SIG-M5 treated with dmso at 0.1 percent for 504 hours (cell line): ENCODE measurements at regions not wholly inside any gene's neighbourhood (a gene's known extent, or its start where the extent isn't known, plus 50 kb on each side); places are given as distances from the start of the nearest gene placed in this dataset.
"Not testable (repeated sequence)": the region's sequence is repeated elsewhere in the genome, so short reads cannot be mapped to it uniquely, and the experiment has no call there.

ENCODE experiments used
- DNase-seq: peaks from one replicate; lab custom pipeline; 2025; ENCODE audit not compliant: unreplicated experiment; lab: John Stamatoyannopoulos, UW

GRCh38 chr13:19123502-19123901 lies 58.1 kb downstream of the TUBA3C start:
- DNase-seq, result no peak

DNA sequence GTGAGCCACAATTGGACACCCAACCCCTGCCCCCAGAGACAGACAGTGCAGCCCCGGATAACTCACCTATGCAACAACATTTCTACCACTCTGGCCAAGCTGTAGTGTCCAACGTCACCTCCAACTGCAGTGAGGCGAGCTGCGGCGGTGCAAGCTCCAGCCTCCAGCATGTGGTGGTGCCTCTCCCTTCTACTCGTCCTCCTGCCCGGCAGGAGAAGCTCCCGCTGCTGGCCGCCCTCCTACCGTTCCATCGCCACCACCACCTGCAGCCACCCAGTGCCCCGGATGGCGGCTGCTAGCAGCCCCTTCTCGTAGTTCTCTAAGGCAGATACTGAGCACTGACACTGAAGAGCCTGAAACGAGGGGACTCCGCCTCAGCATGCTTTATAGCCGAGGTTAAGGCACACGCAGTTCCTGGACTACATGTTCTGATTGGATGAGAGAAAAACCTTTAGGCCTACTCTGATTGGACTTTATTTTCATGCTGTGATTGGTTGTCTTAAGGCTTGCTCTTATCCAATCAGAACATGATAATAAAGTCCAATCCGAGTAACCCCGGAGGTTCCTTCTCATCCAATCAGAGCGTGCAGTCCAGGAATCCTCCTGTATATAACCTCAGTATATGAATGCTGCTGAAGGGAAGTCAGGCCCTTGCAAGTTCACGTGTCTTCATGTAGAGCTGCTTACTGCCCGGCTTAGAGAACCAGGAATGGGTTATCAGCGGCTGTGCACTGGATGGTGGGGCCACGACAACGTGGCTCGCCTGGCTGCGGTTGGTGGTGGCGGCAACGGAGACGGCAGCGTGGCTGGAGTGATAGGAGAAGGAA lies 63.5 kb downstream of the TUBA3C start:
- no peak for DNase-seq

- not testable (repeated sequence) for DNase-seq
Measured at GRCh38 chr13:19109225-19109624, 72.4 kb downstream of the TUBA3C start.

DNA sequence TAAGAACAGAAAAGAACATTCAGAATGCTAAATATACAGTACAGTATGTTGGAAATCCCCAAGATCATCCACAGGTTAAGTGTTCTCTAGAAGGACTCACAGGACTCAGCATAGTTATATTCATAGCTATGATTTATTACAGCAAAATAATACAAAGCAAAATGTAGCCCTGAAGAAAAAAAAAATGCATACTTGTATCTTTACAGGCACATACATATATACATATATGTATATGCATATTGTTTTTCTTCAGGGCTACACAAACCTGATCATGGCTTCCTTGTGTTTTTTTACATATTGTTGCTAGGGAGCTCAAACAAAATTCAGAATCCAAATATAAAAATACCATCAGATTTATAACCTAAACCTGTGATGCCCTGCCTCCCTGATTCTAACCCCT lies 78.5 kb downstream of the TUBA3C start:
- no peak for DNase-seq

DNA sequence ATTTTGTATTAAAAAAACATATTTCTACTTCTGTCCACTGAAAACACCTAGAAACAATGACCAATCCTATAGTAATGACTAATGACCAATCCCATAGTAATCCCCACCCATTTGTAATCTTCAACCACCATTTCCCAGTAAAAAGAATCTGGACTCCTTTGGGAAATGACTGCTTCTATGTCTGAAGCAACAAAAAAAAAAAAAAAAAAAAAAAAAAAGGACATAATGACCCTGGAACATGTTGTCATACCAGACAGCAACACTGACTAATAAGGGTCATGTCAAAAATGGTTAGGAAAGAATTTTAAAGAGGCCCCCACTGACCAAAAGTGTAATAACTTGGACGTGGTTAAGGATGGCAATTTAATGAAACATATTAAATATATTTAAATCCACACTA lies 88.3 kb downstream of the TUBA3C start:
- no peak for DNase-seq

DNA sequence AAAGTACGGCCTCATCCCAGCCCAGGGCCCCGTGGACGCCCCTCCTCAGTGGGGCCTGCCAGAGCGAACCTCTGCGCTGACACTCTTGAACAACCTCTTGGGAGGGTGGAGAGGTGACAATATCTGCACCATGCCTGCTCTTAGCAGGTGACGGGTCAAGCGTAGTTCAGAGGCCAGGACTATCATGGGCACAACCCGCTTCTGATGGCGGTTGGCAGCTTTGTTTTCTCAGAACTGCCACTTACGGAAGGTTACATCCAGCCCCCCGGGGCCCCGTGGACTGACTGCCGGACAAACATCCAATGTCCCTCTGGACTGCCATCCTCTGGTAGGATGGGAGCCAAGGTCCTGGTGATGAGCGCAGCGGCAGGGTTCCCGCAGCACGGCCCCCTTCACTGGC lies 91.1 kb downstream of the TUBA3C start:
- DNase-seq, result no peak

DNA sequence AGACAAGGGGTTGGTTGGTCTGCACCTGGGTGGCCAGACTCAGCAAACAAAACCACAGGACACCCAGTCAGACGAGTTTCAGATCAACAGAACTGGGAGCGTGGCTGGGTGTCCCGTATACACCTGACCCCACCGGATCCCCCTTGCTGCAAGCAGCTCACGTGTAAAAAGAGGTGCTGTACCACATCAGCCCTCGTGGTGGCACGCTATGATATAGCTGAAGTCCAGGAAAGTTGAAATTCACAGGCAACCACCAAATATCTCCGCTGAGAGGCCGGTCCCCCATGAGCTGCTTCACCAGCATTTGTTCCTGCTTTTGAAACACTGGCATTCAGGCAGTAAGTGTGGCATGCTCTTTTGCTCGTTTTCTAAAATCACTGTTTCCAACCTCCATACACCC lies 92.3 kb downstream of the TUBA3C start:
- DNase-seq, result no peak

GRCh38 chr13:19088416-19088815 lies 93.2 kb downstream of the TUBA3C start:
- no peak for DNase-seq

GRCh38 chr13:19085876-19086275 lies 95.7 kb downstream of the TUBA3C start:
- no peak for DNase-seq

DNA sequence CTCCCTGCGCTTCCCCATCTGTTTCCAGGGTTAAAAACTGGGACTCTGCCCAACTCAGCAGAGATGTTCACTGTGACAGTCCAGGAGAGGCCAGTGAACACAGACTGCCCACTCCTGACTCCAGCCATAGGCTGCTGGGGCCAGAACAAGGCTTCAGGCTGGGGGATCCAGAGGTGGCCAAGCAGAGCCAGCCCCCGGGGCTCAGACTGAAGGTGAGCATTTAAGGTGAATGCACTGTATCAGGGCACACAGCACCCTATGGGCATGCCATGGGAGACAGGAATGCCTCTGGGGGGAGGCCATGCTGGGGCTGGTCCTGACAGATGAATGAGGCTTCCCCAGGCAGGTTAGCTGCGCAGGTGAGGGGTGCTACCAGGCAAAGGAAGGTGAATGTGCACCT lies 96.4 kb downstream of the TUBA3C start:
- DNase-seq, result no peak

- no peak for DNase-seq
Measured at GRCh38 chr13:19083340-19083739, 98.3 kb downstream of the TUBA3C start.

- no peak for DNase-seq
Measured at GRCh38 chr13:19075418-19075817, 106.2 kb downstream of the TUBA3C start.

- no peak for DNase-seq
Measured at GRCh38 chr13:19074519-19074918, 107.1 kb downstream of the TUBA3C start.

GRCh38 chr13:19074106-19074505 lies 107.5 kb downstream of the TUBA3C start:
- DNase-seq, result not testable (repeated sequence)

- DNase-seq, result not testable (repeated sequence)
Measured at GRCh38 chr13:19072956-19073706, 108.5 kb downstream of the TUBA3C start.

DNA sequence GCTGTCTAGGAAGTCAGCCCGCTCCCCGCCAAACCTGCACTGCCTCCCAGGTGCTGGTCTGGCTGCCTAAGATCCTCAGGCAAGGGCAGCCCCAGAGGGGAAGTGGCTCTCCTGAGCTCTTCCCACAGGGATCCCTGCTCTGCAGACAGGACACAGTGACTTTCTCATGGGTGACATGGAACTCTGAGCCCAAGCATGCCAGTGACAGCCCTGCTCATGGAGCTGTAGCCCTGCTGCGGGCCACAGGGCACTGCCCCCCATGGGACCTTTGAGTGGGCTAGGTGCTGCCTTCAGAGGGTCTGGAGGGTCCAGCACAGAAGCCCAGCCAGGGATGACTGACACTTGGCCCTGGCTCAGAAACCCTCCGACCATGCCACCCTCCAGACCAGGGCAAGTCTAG lies 109.1 kb downstream of the TUBA3C start:
- DNase-seq, result no peak

GRCh38 chr13:19071161-19071936 lies 110.3 kb downstream of the TUBA3C start:
- DNase-seq, result no peak

- no peak for DNase-seq
Measured at GRCh38 chr13:19070398-19070735, 111.3 kb downstream of the TUBA3C start.

DNA sequence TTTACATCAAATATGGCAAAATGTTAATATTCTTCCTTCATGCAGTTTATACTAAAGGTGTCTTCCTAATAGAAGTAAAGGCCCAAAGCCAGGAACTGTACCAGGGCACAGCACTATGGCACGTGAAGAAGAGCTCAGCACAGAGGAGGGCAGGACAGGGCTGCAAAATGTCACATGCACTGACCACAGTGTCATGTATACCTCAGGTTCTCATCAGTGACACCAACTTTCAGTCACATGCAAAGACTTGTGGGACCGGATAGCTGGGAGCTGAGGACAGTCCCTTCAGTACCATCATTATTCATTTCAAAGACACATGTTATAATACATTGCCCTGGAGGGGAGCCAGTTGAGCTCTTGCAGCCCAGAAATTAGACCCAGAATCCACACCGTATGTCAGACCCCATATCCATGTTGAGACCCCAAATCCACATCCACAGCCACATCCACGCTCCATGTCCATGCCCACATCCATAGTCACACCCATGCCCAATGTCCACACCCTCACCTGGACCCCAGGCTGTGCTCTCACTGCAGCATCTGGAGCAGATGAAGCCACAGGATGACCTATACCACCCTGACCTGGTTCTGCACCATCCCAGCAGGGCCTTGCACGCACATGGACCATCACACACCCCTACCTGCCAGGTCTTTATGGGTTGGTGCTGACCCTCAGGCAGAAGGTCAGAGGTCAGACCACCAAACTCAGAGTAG lies 111.8 kb downstream of the TUBA3C start:
- DNase-seq, result no peak

DNA sequence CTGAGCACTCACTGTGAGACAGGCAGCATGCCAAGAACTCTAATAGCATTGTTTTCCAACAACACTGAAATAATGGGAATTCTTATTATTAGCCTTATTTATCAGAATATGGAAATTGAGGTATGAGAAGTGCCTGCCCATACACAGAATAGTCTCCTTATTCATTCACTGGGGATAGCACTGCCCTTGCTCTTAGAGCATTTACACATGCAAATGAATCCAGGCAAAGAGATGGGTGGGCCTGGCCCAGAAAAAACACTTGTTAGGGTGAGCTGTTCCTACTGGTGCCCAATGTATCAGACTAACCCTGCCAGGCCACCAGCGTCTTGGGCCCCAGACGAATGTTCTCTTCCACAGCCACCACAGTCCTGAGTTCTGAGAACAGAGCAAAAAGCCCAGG lies 112.9 kb downstream of the TUBA3C start:
- no peak for DNase-seq

- no peak for DNase-seq
Measured at GRCh38 chr13:19067767-19068166, 113.9 kb downstream of the TUBA3C start.
